ENCODE measurements at regions not wholly inside any gene's neighbourhood (a gene's known extent, or its start where the extent isn't known, plus 50 kb on each side); places are given as distances from the start of the nearest gene placed in this dataset.

- TF ChIP-seq, protein P1, sequence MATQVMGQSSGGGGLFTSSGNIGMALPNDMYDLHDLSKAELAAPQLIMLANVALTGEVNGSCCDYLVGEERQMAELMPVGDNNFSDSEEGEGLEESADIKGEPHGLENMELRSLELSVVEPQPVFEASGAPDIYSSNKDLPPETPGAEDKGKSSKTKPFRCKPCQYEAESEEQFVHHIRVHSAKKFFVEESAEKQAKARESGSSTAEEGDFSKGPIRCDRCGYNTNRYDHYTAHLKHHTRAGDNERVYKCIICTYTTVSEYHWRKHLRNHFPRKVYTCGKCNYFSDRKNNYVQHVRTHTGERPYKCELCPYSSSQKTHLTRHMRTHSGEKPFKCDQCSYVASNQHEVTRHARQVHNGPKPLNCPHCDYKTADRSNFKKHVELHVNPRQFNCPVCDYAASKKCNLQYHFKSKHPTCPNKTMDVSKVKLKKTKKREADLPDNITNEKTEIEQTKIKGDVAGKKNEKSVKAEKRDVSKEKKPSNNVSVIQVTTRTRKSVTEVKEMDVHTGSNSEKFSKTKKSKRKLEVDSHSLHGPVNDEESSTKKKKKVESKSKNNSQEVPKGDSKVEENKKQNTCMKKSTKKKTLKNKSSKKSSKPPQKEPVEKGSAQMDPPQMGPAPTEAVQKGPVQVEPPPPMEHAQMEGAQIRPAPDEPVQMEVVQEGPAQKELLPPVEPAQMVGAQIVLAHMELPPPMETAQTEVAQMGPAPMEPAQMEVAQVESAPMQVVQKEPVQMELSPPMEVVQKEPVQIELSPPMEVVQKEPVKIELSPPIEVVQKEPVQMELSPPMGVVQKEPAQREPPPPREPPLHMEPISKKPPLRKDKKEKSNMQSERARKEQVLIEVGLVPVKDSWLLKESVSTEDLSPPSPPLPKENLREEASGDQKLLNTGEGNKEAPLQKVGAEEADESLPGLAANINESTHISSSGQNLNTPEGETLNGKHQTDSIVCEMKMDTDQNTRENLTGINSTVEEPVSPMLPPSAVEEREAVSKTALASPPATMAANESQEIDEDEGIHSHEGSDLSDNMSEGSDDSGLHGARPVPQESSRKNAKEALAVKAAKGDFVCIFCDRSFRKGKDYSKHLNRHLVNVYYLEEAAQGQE (IDR thresholded peaks at IDR 0.05; ENCODE audit: insufficient read depth in 1 of 2, low read depth in 2 of 2, low read length in 2 of 2), result no peak
- TF ChIP-seq POLR2AphosphoS5 (IDR thresholded peaks at IDR 0.05; ENCODE audit: low read depth, low read length) (no peak), SIN3A (IDR thresholded peaks at IDR 0.05; ENCODE audit: borderline replicate concordance, insufficient read depth, low read length) (no peak), TAF1 (IDR thresholded peaks at IDR 0.05; ENCODE audit: borderline replicate concordance, insufficient read depth, low read length) (no peak)
Measured at GRCh38 chr2:117127680-117128079, 686.8 kb upstream of the DDX18 start.

Data from PFSK-1 (cell line).